NCI-H2029 (cell line): ENCODE measurements at regions not wholly inside any gene's neighbourhood (a gene's known extent, or its start where the extent isn't known, plus 50 kb on each side); places are given as distances from the start of the nearest gene placed in this dataset.
"Not testable (repeated sequence)": the region's sequence is repeated elsewhere in the genome, so short reads cannot be mapped to it uniquely, and the experiment has no call there.

Experiments used
- DNase-seq: peaks from one replicate; lab custom pipeline; 2025; lab: John Stamatoyannopoulos, UW

GRCh38 chr2:150853263-150853662 lies 365.8 kb upstream of the RND3 start:
- DNase-seq, result no peak

- DNase-seq, result no peak
These were observed 363.2 kb upstream of the RND3 start for GRCh38 chr2:150850641-150851040.

- DNase-seq, result no peak
These were observed 360.1 kb upstream of the RND3 start for GRCh38 chr2:150847578-150847977.

- DNase-seq, result no peak
These were observed 359.2 kb upstream of the RND3 start for GRCh38 chr2:150846691-150847090.

- DNase-seq, result no peak
These were observed 345.2 kb upstream of the RND3 start for GRCh38 chr2:150832686-150833085.

- DNase-seq, result no peak
These were observed 336.7 kb upstream of the RND3 start for GRCh38 chr2:150824118-150824517.

- no peak for DNase-seq
These were observed 330.0 kb upstream of the RND3 start for GRCh38 chr2:150817422-150817821.

- DNase-seq, result no peak
These were observed 325.3 kb upstream of the RND3 start for GRCh38 chr2:150812664-150813367.

GRCh38 chr2:150812066-150812465 lies 324.6 kb upstream of the RND3 start:
- no peak for DNase-seq

- DNase-seq, result no peak
These were observed 323.9 kb upstream of the RND3 start for GRCh38 chr2:150811259-150811855.

GRCh38 chr2:150809103-150809502 lies 321.6 kb upstream of the RND3 start:
- DNase-seq, result no peak

GRCh38 chr2:150806336-150806735 lies 318.9 kb upstream of the RND3 start:
- no peak for DNase-seq

GRCh38 chr2:150803689-150804398 lies 316.4 kb upstream of the RND3 start:
- DNase-seq, result no peak

GRCh38 chr2:150802635-150803034 lies 315.2 kb upstream of the RND3 start:
- DNase-seq, result no peak

- not testable (repeated sequence) for DNase-seq
These were observed 308.8 kb upstream of the RND3 start for GRCh38 chr2:150796236-150796635.

GRCh38 chr2:150792780-150793300 lies 305.4 kb upstream of the RND3 start:
- peak; percentile 3 for DNase-seq

GRCh38 chr2:150791567-150791966 lies 304.1 kb upstream of the RND3 start:
- no peak for DNase-seq

- no peak for DNase-seq
These were observed 302.0 kb upstream of the RND3 start for GRCh38 chr2:150789376-150789905.

GRCh38 chr2:150788426-150789140 lies 301.1 kb upstream of the RND3 start:
- no peak for DNase-seq

GRCh38 chr2:150787353-150788093 lies 300.1 kb upstream of the RND3 start:
- no peak for DNase-seq

GRCh38 chr2:150784389-150784788 lies 296.9 kb upstream of the RND3 start:
- no peak for DNase-seq
